ENCODE measurements at regions not wholly inside any gene's neighbourhood (a gene's known extent, or its start where the extent isn't known, plus 50 kb on each side); places are given as distances from the start of the nearest gene placed in this dataset.

- H3K4me3 Mint-ChIP-seq, result no peak overlapping the region
- DNase-seq (no peak), ATAC-seq (no peak)
- no peaks in the 10 kb centered on the region for H3K36me3 Mint-ChIP-seq (ENCODE audit: low read depth)
- H3K4me1 Mint-ChIP-seq, result no peaks in the 10 kb centered on the region
- peaks cover 5% of the 10 kb centered on the region for H3K9me3 Mint-ChIP-seq
- no peak overlapping the region for H3K27ac Mint-ChIP-seq
- H3K27me3 Mint-ChIP-seq, result no peaks in the 10 kb centered on the region
These were observed 76.2 kb upstream of the OPCML start for GRCh38 chr11:133608496-133608895.

DNA sequence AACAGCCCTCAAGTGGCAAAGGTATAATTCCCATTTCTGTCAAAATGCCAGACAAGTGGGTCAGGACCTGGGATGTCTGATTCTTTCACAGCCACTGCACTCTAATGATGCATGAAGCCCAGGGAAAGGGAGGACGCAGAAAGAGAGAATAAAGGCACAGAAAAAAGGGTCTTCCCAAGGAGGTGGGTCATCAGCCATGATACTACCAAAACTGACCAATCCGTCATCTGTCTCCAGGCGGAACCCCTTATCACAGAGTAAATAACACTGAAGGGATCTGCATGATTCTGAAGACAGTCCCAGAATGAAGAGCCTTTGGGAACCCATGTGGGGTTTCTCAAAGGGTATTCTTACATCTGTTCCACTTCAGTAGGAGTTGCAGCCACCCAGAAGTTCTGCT lies 73.8 kb upstream of the OPCML start:
- H3K4me3 Mint-ChIP-seq, result no peak overlapping the region
- no peaks in the 10 kb centered on the region for H3K27me3 Mint-ChIP-seq
- H3K9me3 Mint-ChIP-seq, result peaks cover under 1% of the 10 kb centered on the region
- ATAC-seq (no peak), DNase-seq (no peak)
- no peaks in the 10 kb centered on the region for H3K36me3 Mint-ChIP-seq (ENCODE audit: low read depth)
- no peak overlapping the region for H3K27ac Mint-ChIP-seq
- no peaks in the 10 kb centered on the region for H3K4me1 Mint-ChIP-seq

DNA sequence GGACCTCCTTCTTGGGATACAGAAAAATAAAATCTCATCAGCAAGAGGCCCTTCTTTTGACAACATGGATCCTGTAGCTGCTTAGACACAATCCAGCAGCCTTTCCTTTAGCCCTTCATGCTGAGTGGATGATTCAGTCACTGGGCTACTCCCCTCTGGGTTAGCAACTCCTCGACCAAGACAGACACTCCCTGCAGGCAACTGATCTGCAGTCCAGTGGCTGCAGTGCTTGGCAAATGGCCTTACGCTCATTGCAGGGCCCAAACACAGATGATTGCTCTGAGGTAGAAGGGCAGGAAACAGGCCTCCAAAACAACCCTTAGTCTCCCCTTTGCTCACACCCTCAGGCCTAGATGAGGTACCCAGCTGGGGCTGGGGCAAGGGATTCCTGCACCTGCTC lies 73.2 kb upstream of the OPCML start:
- DNase-seq (no peak), ATAC-seq (no peak)
- Mint-ChIP-seq H3K4me3 (no peak overlapping the region), H3K4me1 (no peaks in the 10 kb centered on the region), H3K36me3 (ENCODE audit: low read depth) (no peaks in the 10 kb centered on the region), H3K27me3 (no peaks in the 10 kb centered on the region), H3K27ac (no peak overlapping the region), H3K9me3 (no peaks in the 10 kb centered on the region)

DNA sequence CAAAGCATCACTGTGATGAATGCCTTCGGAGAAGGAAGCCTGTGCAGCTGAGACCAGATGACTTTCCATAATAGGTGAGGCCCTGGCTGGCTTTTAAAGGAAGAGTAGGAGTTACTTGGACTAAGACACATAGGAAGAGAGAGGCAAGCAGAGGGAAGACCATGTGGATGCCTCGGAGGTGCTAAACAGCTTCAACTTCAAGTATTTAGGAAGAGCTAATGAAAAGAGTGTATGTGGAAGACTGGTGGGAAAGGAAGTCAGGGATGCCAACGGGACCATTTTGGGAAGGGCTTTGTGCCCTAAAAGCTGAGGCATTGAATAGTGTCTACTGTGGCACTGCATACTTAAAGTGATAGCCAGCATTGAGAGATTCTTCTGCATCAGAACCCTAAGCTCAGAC lies 69.3 kb upstream of the OPCML start:
- Mint-ChIP-seq H3K4me1 (no peaks in the 10 kb centered on the region), H3K4me3 (no peak overlapping the region), H3K27me3 (peaks cover 2% of the 10 kb centered on the region), H3K36me3 (ENCODE audit: low read depth) (no peaks in the 10 kb centered on the region), H3K27ac (no peak overlapping the region), H3K9me3 (no peaks in the 10 kb centered on the region)
- ATAC-seq (no peak), DNase-seq (no peak)

DNA sequence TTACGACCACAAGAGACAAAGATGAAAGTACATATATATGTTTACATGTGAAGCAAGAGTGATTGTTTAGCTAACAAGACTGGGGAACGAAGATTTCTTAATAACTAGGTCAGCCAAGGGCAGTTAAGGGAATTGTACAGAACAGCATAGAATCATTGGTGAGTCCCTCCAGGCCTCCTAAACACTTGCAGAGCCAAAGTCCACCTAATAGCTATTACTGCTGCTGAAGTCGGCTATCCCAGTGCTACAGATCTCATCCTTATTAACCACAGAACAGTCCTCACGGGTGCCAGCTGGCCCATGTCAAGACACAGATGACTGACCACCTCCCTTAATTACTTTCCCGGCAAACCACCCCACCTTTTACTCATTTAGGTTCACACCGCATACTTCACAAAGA lies 68.5 kb upstream of the OPCML start:
- Mint-ChIP-seq H3K4me3 (no peak overlapping the region), H3K27me3 (peaks cover 2% of the 10 kb centered on the region), H3K9me3 (no peaks in the 10 kb centered on the region), H3K36me3 (ENCODE audit: low read depth) (no peaks in the 10 kb centered on the region), H3K27ac (no peak overlapping the region), H3K4me1 (no peaks in the 10 kb centered on the region)
- ATAC-seq (no peak), DNase-seq (no peak)

DNA sequence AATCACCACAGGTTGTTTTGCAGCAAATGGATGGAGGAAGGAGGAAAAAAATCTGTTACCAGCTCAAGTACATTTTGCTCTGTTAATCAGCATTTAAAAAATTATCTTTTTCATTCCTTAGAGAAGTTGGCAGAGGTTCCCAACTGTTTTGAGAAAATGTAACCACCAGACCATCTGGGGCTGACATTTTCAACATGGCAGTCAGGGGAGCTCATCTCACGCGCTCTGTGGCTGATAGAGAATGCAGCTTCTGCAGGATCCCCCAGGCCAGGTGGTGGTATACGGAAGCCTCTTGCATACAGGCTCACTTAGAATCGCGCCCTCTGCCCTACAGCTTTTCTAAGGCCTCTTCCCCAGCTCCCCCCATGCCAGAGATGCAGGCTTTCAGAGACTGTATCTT lies 68.0 kb upstream of the OPCML start:
- Mint-ChIP-seq H3K36me3 (ENCODE audit: low read depth) (no peaks in the 10 kb centered on the region), H3K4me3 (no peak overlapping the region), H3K27me3 (peaks cover 2% of the 10 kb centered on the region), H3K9me3 (no peaks in the 10 kb centered on the region), H3K27ac (no peak overlapping the region), H3K4me1 (no peaks in the 10 kb centered on the region)
- ATAC-seq, result no peak
- no peak for DNase-seq

GRCh38 chr11:133598906-133599305 lies 66.6 kb upstream of the OPCML start:
- Mint-ChIP-seq H3K4me1 (no peaks in the 10 kb centered on the region), H3K4me3 (no peak overlapping the region), H3K9me3 (no peaks in the 10 kb centered on the region), H3K27ac (no peak overlapping the region), H3K27me3 (peaks cover 2% of the 10 kb centered on the region), H3K36me3 (ENCODE audit: low read depth) (no peaks in the 10 kb centered on the region)
- ATAC-seq (no peak), DNase-seq (no peak)

GRCh38 chr11:133597236-133597635 lies 64.9 kb upstream of the OPCML start:
- no peak for ATAC-seq
- no peak overlapping the region for H3K27ac Mint-ChIP-seq
- peaks cover 2% of the 10 kb centered on the region for H3K27me3 Mint-ChIP-seq
- no peaks in the 10 kb centered on the region for H3K9me3 Mint-ChIP-seq
- H3K36me3 Mint-ChIP-seq (ENCODE audit: low read depth), result no peaks in the 10 kb centered on the region
- no peak overlapping the region for H3K4me3 Mint-ChIP-seq
- no peaks in the 10 kb centered on the region for H3K4me1 Mint-ChIP-seq
- no peak for DNase-seq

GRCh38 chr11:133595998-133596590 lies 63.8 kb upstream of the OPCML start:
- no peak for ATAC-seq
- Mint-ChIP-seq H3K4me3 (no peak overlapping the region), H3K4me1 (no peaks in the 10 kb centered on the region), H3K36me3 (ENCODE audit: low read depth) (no peaks in the 10 kb centered on the region), H3K27me3 (peaks cover 2% of the 10 kb centered on the region), H3K9me3 (no peaks in the 10 kb centered on the region), H3K27ac (no peak overlapping the region)
- no peak for DNase-seq

DNA sequence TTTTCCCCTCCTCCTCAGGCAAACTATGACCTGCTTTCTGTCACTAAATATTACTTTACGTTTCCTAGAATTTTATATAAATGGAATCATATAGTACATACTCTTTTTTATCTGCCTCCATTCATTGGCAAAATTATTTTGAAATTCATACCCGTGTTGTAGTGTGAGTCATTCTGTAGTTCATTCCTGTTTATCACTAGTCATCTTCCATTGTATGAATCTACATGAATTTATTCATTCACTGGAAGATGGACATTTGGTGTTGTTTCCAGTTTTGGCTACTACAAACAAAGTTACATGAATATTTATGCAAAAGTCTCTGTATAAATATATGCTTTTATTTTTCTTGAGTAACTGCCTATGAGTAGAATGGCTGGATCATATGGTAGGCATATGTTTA lies 60.7 kb upstream of the OPCML start:
- H3K36me3 Mint-ChIP-seq (ENCODE audit: low read depth), result no peaks in the 10 kb centered on the region
- H3K27ac Mint-ChIP-seq, result no peak overlapping the region
- H3K27me3 Mint-ChIP-seq, result no peaks in the 10 kb centered on the region
- ATAC-seq (no peak), DNase-seq (no peak)
- no peaks in the 10 kb centered on the region for H3K9me3 Mint-ChIP-seq
- no peaks in the 10 kb centered on the region for H3K4me1 Mint-ChIP-seq
- no peak overlapping the region for H3K4me3 Mint-ChIP-seq

DNA sequence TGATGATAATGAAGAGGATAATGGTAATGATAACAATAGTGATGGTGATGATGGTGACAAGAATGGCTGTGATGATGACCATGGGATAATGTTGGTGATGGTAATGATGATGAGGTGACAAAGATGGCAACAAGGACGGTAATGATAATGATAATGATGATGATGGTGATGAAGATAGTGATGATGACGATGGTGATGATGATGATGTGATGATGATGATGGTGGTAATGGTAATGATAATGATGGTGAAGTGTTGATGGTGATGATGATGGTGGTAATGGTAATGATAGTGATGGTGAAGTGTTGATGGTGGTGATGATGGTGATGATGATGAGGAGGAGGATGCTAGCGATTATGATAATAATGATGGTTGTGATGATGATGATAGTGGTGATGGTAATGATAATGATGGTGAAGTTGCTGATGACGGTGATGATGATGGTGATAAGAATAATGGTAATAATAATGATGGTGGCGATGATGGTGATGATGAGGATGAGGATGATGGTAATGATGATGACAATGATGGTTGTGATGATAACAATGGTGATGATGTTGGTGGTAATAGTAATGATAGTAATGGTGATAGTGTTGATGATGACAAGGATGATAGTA lies 54.7 kb upstream of the OPCML start:
- Mint-ChIP-seq H3K27ac (no peak overlapping the region), H3K36me3 (ENCODE audit: low read depth) (no peaks in the 10 kb centered on the region), H3K9me3 (no peaks in the 10 kb centered on the region), H3K4me3 (no peak overlapping the region), H3K27me3 (no peaks in the 10 kb centered on the region), H3K4me1 (no peaks in the 10 kb centered on the region)
- DNase-seq (no peak), ATAC-seq (no peak)

DNA sequence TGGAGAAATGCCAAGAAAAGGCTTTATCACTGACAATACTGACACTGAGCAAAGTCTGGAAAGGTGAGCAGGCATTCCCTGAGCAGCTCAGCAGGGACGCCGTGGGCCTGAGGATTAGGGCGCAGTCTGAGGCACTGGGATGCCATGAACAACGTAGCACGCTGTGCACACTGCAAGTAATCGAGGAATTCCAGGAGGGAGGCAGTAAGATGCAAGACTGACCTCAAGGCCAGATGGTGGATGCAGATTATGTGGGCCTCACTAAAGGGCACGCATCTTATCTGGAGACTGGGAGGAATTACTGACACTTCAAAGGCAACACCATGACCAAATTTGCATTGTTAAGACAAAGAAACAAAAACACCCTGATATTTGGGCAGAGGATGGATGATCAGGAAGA lies 50.4 kb upstream of the OPCML start:
- DNase-seq, result no peak
- Mint-ChIP-seq H3K4me1 (no peaks in the 10 kb centered on the region), H3K9me3 (no peaks in the 10 kb centered on the region), H3K27me3 (peaks cover 1% of the 10 kb centered on the region), H3K36me3 (ENCODE audit: low read depth) (no peaks in the 10 kb centered on the region), H3K27ac (no peak overlapping the region), H3K4me3 (no peak overlapping the region)
- no peak for ATAC-seq

GRCh38 chr11:133582326-133582725 lies 50.0 kb upstream of the OPCML start:
- Mint-ChIP-seq H3K4me3 (no peak overlapping the region), H3K36me3 (ENCODE audit: low read depth) (no peaks in the 10 kb centered on the region), H3K4me1 (no peaks in the 10 kb centered on the region), H3K27me3 (peaks cover 1% of the 10 kb centered on the region), H3K27ac (no peak overlapping the region), H3K9me3 (no peaks in the 10 kb centered on the region)
- ATAC-seq, result no peak
- DNase-seq, result no peak

Measured in activated naive CD8-positive, alpha-beta T cell treated with anti-CD3 and anti-CD28 coated beads, Interleukin-2, amount 50 U/mL, for 24 hours (primary cell).